Stomach (tissue), 4 donors: ENCODE measurements at regions not wholly inside any gene's neighbourhood (a gene's known extent, or its start where the extent isn't known, plus 50 kb on each side); places are given as distances from the start of the nearest gene placed in this dataset.

ENCODE experiments used
- CTCF ChIP-seq, 7 experiments: fragments of 450-650 bp in 4 of 7; fragments of 200-600 bp in 3 of 7; sonication (generic) in 3 of 7; IDR thresholded peaks; one replicate each; pipeline ENCODE4 v1.5.1; 2016 to 2019; ENCODE audit warnings: antibody characterized with exemption in 7 of 7, control low read depth in 2 of 7, mild to moderate bottlenecking in 1 of 7
- EP300 ChIP-seq: sonication (generic); formaldehyde crosslinking; IDR thresholded peaks from one replicate; pipeline ENCODE4 v1.6.1; 2017; ENCODE audit warnings: antibody characterized with exemption
- POLR2A ChIP-seq, 4 donors: fragments of 450-650 bp; IDR thresholded peaks; one replicate each; pipeline ENCODE4 v1.6.1; 2016; ENCODE audit warnings: antibody characterized with exemption in 4 of 4, control low read depth in 2 of 4, mild to moderate bottlenecking in 1 of 4, moderate library complexity in 1 of 4
- POLR2AphosphoS5 ChIP-seq, 3 donors: sonication (generic); formaldehyde crosslinking; IDR thresholded peaks; one replicate each; pipeline ENCODE4 v1.6.1; 2016; ENCODE audit warnings: antibody characterized with exemption in 3 of 3

- TF ChIP-seq CTCF (IDR thresholded peaks at IDR 0.05): no peak
- no peak for TF ChIP-seq POLR2AphosphoS5 (IDR thresholded peaks at IDR 0.05)
- no peak for TF ChIP-seq POLR2A (IDR thresholded peaks at IDR 0.05)
- no peak for TF ChIP-seq EP300
Observed at GRCh38 chr16:55116165-55116920, 185.7 kb downstream of the IRX5 start.
